HCT116 (cell line): ENCODE measurements at regions not wholly inside any gene's neighbourhood (a gene's known extent, or its start where the extent isn't known, plus 50 kb on each side); places are given as distances from the start of the nearest gene placed in this dataset.

Source experiments
- ATAC-seq: fragments of 200-7000 bp; cut with Tn5 transposase; 2 replicates; pipeline ENCODE4 v1.9.1; 2020; ENCODE audit warnings: mild to moderate bottlenecking, moderate library complexity
- BruUV-seq: library from RNA; stranded (reverse); fragments of 400-500 nt; replicated peaks from 2 replicates; lab custom pipeline; 2021; lab: Mats Ljungman, UMichigan
- CTCF ChIA-PET: fragments of 300-600 bp; sonication (Branson Sonifier 250); formaldehyde crosslinking; loops from one replicate; lab custom pipeline; 2021; ENCODE audit warnings: antibody characterized with exemption; lab: Charles Lee
- POLR2A ChIA-PET: fragments of 300-600, 350-600 bp; sonication (Branson Sonifier 250); formaldehyde crosslinking; loops from one replicate; lab custom pipeline; 2021; ENCODE audit warnings: antibody characterized with exemption; lab: Charles Lee
- RAD21 ChIA-PET, 2 experiments: fragments of 300-600 bp; sonication (Branson Sonifier 250); formaldehyde crosslinking; loops; one replicate each; lab custom pipeline; 2023; ENCODE audit warnings: low total read pairs in 2 of 2; ENCODE audit not compliant: uncharacterized antibody in 2 of 2, unreplicated experiment in 2 of 2, low non-redundant PET in 1 of 2; lab: Charles Lee
- DNase-seq: peaks from one replicate; pipeline ENCODE4 v3.0.0-alpha.2; 2010; ENCODE audit warnings: low read depth, low spot score
- H2AFZ ChIP-seq: fragments of 200-600 bp; shearing (Covaris generic), sonication (generic); 2 replicates; pipeline ENCODE4 v1.6.1; 2017; ENCODE audit warnings: low read depth, mixed run types, mixed read lengths, antibody characterized with exemption, low read length; ENCODE audit not compliant: poor library complexity, severe bottlenecking
- H3K27ac ChIP-seq: 2 replicates; pipeline ENCODE4 v1.5.1; 2012; ENCODE audit warnings: low read depth, low read length
- H3K27me3 ChIP-seq: fragments of 200-600 bp; sonication (generic); 2 replicates; pipeline ENCODE4 v1.6.1; 2016; ENCODE audit warnings: mixed run types, low read length, mixed read lengths; ENCODE audit not compliant: insufficient read depth
- H3K36me3 ChIP-seq, 2 experiments: fragments of 200-500 bp in 1 of 2; fragments of 200-600 bp in 1 of 2; sonication (Bioruptor generic) in 1 of 2; sonication (generic) in 1 of 2; 2 replicates each; pipeline versions ENCODE4 v1.5.1 to v1.6.1; 2014 to 2016; ENCODE audit warnings: low read length in 2 of 2, inconsistent platforms in 1 of 2, mixed read lengths in 1 of 2, mixed run types in 1 of 2; ENCODE audit not compliant: insufficient read depth in 2 of 2, control insufficient read depth in 1 of 2
- H3K4me1 ChIP-seq, 2 experiments: fragments of 200-600 bp in 1 of 2; sonication (generic) in 1 of 2; 2 replicates each; pipeline versions ENCODE4 v1.5.1 to v1.6.1; 2012 to 2017; ENCODE audit warnings: low read length in 2 of 2, inconsistent platforms in 1 of 2, mild to moderate bottlenecking in 1 of 2, mixed read lengths in 1 of 2, mixed run types in 1 of 2, moderate library complexity in 1 of 2; ENCODE audit not compliant: insufficient read depth in 2 of 2, control insufficient read depth in 1 of 2
- H3K4me2 ChIP-seq: fragments of 200-600 bp; sonication (generic); 2 replicates; pipeline ENCODE4 v1.6.1; 2017; ENCODE audit warnings: mixed run types, low read length, mixed read lengths
- H3K4me3 ChIP-seq, 2 experiments: fragments of 200-600 bp in 1 of 2; sonication (generic) in 1 of 2; replicated peaks in 1 of 2; 2 replicates each; pipeline ENCODE4 v1.5.1; 2011 to 2016; ENCODE audit warnings: low read length in 2 of 2, control low read depth in 1 of 2, low read depth in 1 of 2, mild to moderate bottlenecking in 1 of 2, mixed read lengths in 1 of 2, mixed run types in 1 of 2
- H3K79me2 ChIP-seq: fragments of 200-600 bp; sonication (generic); 2 replicates; pipeline ENCODE4 v1.6.1; 2017; ENCODE audit warnings: mild to moderate bottlenecking, mixed run types, low read length, moderate library complexity, mixed read lengths; ENCODE audit not compliant: insufficient read depth
- H3K9ac ChIP-seq: fragments of 200-600 bp; sonication (generic); 2 replicates; pipeline ENCODE4 v1.6.1; 2016; ENCODE audit warnings: low read length, mixed read lengths
- H3K9me2 ChIP-seq: fragments of 200-600 bp; sonication (generic), shearing (Covaris generic); 2 replicates; pipeline ENCODE4 v1.6.1; 2017; ENCODE audit warnings: mixed run types, mild to moderate bottlenecking, moderate library complexity; ENCODE audit not compliant: insufficient read depth
- H3K9me3 ChIP-seq, 2 experiments: fragments of 200-500 bp in 1 of 2; fragments of 200-600 bp in 1 of 2; sonication (Bioruptor generic) in 1 of 2; sonication (generic) in 1 of 2; 2 replicates each; pipeline ENCODE4 v1.6.1; 2014 to 2017; ENCODE audit warnings: low read length in 2 of 2, mixed read lengths in 2 of 2, inconsistent platforms in 1 of 2, low read depth in 1 of 2, mild to moderate bottlenecking in 1 of 2, mixed run types in 1 of 2, moderate library complexity in 1 of 2; ENCODE audit not compliant: control insufficient read depth in 1 of 2, insufficient read depth in 1 of 2
- H4K20me1 ChIP-seq: fragments of 200-600 bp; sonication (generic), shearing (Covaris generic); 2 replicates; pipeline ENCODE4 v1.6.1; 2017; ENCODE audit warnings: mixed run types, mild to moderate bottlenecking, moderate library complexity; ENCODE audit not compliant: insufficient read depth
- ATF3 ChIP-seq: IDR thresholded peaks from 2 replicates; pipeline ENCODE4 v1.6.1; 2012
- CTCF ChIP-seq, 3 experiments: fragments of 200-600 bp in 1 of 3; sonication (generic) in 1 of 3; IDR thresholded peaks in 2 of 3; conservative IDR thresholded peaks in 1 of 3; 2 replicates each; pipeline ENCODE4 v1.5.1; 2012 to 2017; ENCODE audit warnings: low read depth in 2 of 3, low read length in 2 of 3, antibody characterized with exemption in 1 of 3, borderline replicate concordance in 1 of 3, control low read depth in 1 of 3, mild to moderate bottlenecking in 1 of 3, mixed read lengths in 1 of 3, mixed run types in 1 of 3, moderate library complexity in 1 of 3; ENCODE audit not compliant: insufficient read depth in 1 of 3
- ELF1 ChIP-seq: IDR thresholded peaks from 2 replicates; pipeline ENCODE4 v1.6.1; 2012; ENCODE audit warnings: low read depth, borderline replicate concordance
- SIN3A ChIP-seq: IDR thresholded peaks from 2 replicates; pipeline ENCODE4 v1.6.1; 2012; ENCODE audit warnings: low read depth
- intact Hi-C: fragments of 100-400 bp; cut with micrococcal nuclease; formaldehyde crosslinking; loops from 2 replicates; pipeline ENCODE4 v1.10.0; 2022

- intact Hi-C loops: no loop called here
- BruUV-seq: no TSS peak
Measured at GRCh38 chr1:102742426-102742825, 365.9 kb downstream of the COL11A1 start.

More at GRCh38 chr1:102742426-102742825, 365.9 kb downstream of the COL11A1 start:
- TF ChIP-seq ELF1: no peak
- no peak for TF ChIP-seq SIN3A
- no peak for TF ChIP-seq CTCF (IDR thresholded peaks at IDR 0.05 in 2 of 3, conservative IDR thresholded peaks at IDR 0.05 in 1 of 3; ENCODE audit: borderline replicate concordance in 1 of 3, insufficient read depth in 1 of 3, low read depth in 2 of 3, low read length in 2 of 3)
- no peak for TF ChIP-seq ATF3
- ChIA-PET CTCF (no interaction called here), POLR2A (no interaction called here), RAD21 (no interaction called here)
- H3K79me2 ChIP-seq: no peaks in the 10 kb centered on the region
- no peaks in the 10 kb centered on the region for H3K4me1 ChIP-seq
- H3K9ac ChIP-seq: no peak overlapping the region
- H3K36me3 ChIP-seq: no peaks in the 10 kb centered on the region
- ATAC-seq (no peak), DNase-seq (no peak)
- no peaks in the 10 kb centered on the region for H3K27me3 ChIP-seq
- no peaks in the 10 kb centered on the region for H4K20me1 ChIP-seq
- no peak overlapping the region for H3K27ac ChIP-seq
- no peaks in the 10 kb centered on the region for H3K9me3 ChIP-seq
- H3K4me3 ChIP-seq: no peak overlapping the region
- H3K4me2 ChIP-seq: no peak overlapping the region
- no peak overlapping the region for H2AFZ ChIP-seq
- H3K9me2 ChIP-seq: no peaks in the 10 kb centered on the region
